GM12892 (cell line): ENCODE measurements at regions not wholly inside any gene's neighbourhood (a gene's known extent, or its start where the extent isn't known, plus 50 kb on each side); places are given as distances from the start of the nearest gene placed in this dataset.
"Not testable (repeated sequence)": the region's sequence is repeated elsewhere in the genome, so short reads cannot be mapped to it uniquely, and the experiment has no call there.

Source experiments
- DNase-seq: peaks from one replicate; pipeline ENCODE4 v3.0.0; 2011; ENCODE audit not compliant: insufficient read length
- FAIRE-seq: peaks from 2 replicates; lab custom pipeline; 2011; peaks lifted over from hg19 to GRCh38; lab: Jason Lieb, UNC
- POLR2A ChIP-seq: IDR thresholded peaks from 2 replicates; pipeline ENCODE4 v1.6.1; 2011; ENCODE audit warnings: low read depth, low read length, control low read depth
- POLR2AphosphoS5 ChIP-seq: IDR thresholded peaks from 2 replicates; pipeline ENCODE4 v1.6.1; 2011; ENCODE audit warnings: low read depth, low read length, control low read depth
- TAF1 ChIP-seq: IDR thresholded peaks from 2 replicates; pipeline ENCODE4 v1.6.1; 2011; ENCODE audit warnings: low read depth, mild to moderate bottlenecking, control low read depth, low read length, borderline replicate concordance

- DNase-seq (no peak), FAIRE-seq (peak; percentile 84)
- no peak for TF ChIP-seq TAF1
- TF ChIP-seq POLR2A = no peak
Measured at GRCh38 chr21:36254106-36254941, 65.7 kb upstream of the MORC3 start.

GRCh38 chr21:36255663-36256062 lies 64.3 kb upstream of the MORC3 start:
- DNase-seq (no peak), FAIRE-seq (peak; percentile 54)
- TF ChIP-seq POLR2A (no peak), POLR2AphosphoS5 (no peak), TAF1 (no peak)

DNA sequence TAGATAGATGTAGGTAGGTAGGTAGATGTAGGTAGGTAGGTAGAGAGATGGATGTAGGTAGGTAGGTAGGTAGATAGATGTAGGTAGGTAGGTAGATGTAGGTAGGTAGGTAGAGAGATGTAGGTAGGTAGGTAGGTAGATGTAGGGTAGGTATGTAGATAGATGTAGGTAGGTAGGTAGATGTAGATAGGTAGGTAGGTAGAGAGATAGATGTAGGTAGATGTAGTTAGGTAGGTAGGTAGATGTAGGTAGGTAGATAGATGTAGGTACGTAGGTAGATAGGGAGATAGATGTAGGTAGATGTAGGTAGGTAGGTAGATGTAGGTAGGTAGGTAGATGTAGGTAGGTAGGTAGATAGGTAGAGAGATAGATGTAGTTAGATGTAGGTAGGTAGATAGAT lies 62.3 kb upstream of the MORC3 start:
- DNase-seq = no peak
- no peak for TF ChIP-seq TAF1
- TF ChIP-seq POLR2A = no peak
- TF ChIP-seq POLR2AphosphoS5 = no peak
- no peak for FAIRE-seq

GRCh38 chr21:36260030-36260787 lies 59.8 kb upstream of the MORC3 start:
- TF ChIP-seq POLR2A = no peak
- TF ChIP-seq POLR2AphosphoS5 = no peak
- TF ChIP-seq TAF1 = no peak
- no peak for DNase-seq
- peak; percentile 83 for FAIRE-seq

GRCh38 chr21:36260802-36261201 lies 59.2 kb upstream of the MORC3 start:
- DNase-seq (no peak), FAIRE-seq (no peak)
- no peak for TF ChIP-seq POLR2AphosphoS5
- no peak for TF ChIP-seq POLR2A
- TF ChIP-seq TAF1 = no peak

DNA sequence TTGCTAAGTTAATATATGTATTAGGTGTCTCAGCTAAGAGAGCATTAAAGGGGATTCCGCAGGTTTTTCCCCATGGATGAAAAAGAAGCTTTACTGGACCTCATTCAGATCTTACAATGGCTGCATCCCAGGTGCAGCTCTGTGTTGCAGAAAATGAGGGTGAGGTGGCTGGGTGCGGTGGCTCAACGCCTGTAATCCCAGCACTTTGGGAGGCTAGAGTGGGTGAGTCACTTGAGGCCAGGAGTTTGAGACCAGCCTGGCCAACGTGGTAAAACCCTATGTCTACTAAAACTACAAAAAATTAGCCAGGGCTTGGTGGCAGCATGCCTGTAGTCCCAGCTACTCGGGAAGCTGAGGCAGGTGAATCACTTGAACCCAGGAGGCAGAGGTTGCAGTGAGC lies 58.5 kb upstream of the MORC3 start:
- no peak for TF ChIP-seq TAF1
- no peak for TF ChIP-seq POLR2AphosphoS5
- TF ChIP-seq POLR2A = no peak
- no peak for FAIRE-seq
- no peak for DNase-seq

DNA sequence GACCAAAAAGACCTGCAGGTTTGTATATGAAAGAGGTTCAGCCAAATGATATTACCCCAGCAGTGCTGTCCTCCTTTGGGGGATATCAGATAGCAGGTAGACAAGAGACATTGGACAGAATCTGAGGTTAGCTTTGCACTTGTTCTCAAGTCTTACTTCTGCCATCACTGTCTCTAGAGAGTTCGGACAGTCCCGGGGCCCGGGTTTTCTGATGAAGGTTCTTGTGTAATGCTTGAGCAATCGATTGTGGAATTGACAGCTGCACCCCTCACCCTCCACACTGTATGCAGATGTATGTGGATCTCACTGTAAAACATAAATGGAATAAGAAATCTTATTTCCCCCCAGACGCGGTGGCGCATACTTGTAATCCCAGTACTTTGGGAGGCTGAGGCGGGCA lies 56.2 kb upstream of the MORC3 start:
- no peak for FAIRE-seq
- no peak for DNase-seq
- no peak for TF ChIP-seq POLR2A
- TF ChIP-seq TAF1 = no peak
- TF ChIP-seq POLR2AphosphoS5 = no peak

DNA sequence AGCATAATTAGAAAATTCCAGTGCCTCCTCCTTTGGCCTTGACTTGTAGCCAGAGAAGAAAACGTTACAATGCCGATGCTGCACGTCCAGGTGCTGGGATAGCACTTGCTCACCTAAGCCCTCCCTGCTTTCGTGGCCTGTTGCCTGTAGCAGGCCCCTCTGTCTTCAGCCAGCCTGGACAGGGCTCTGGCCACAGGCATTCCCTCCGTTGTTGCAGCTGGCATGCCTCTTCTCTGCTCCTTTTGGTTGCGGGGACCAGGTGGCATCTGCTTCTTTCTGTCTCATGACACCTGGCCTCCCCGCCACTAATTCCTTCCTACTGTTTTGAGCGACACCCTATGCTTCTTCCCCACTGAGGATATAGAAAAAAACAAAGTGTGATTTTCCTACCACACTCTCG lies 54.6 kb upstream of the MORC3 start:
- FAIRE-seq = no peak
- no peak for DNase-seq
- TF ChIP-seq POLR2AphosphoS5 (no peak), TAF1 (no peak), POLR2A (no peak)

- not testable (repeated sequence) for DNase-seq, FAIRE-seq
Measured at GRCh38 chr21:36267828-36268227, 52.2 kb upstream of the MORC3 start.

- not testable (repeated sequence) for DNase-seq, FAIRE-seq
Measured at GRCh38 chr21:36268264-36268663, 51.7 kb upstream of the MORC3 start.
